ENCODE measurements at regions not wholly inside any gene's neighbourhood (a gene's known extent, or its start where the extent isn't known, plus 50 kb on each side); places are given as distances from the start of the nearest gene placed in this dataset.

- TF ChIP-seq EZH2phosphoT487 (IDR thresholded peaks at IDR 0.05; ENCODE audit: insufficient read depth, low read depth): no peak
- no peak for TF ChIP-seq EZH2 (IDR thresholded peaks at IDR 0.05; ENCODE audit: insufficient read depth, poor library complexity, severe bottlenecking)
Observed at GRCh38 chrX:118174516-118175098, 58.0 kb upstream of the KLHL13 start.

All from GM23248 (cell line).